ENCODE measurements at regions not wholly inside any gene's neighbourhood (a gene's known extent, or its start where the extent isn't known, plus 50 kb on each side); places are given as distances from the start of the nearest gene placed in this dataset.

DNA sequence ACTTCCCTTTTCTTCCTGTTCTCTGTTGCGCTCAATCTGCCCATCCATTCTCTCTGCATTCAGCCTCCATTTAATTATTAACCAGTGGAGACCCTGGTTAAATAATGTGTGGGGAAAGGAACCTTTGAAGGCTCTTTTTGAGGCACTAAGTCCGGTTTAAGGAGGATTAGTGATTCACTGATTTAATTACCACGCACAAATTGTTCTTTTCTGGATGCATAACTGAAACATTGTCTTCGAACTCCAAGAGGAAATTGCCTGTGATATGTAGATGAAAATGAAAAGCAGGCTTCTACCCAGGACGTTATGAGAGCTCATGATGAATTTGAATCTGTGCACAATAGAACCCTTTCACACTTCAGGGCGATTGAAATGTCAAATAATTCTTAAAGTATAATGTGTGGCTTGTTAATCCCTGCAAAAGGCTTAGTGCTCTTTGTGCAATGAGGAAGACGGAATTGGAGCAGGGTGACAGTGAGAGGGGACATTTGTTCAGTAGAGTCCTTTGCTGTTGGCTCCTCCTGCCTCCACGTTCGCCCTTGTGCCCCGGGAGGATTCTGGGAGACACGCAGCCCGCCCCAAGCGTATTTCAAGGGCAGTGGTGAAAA, 51.1 kb upstream of the ZNF236 start:
- no peak for DNase-seq

DNA sequence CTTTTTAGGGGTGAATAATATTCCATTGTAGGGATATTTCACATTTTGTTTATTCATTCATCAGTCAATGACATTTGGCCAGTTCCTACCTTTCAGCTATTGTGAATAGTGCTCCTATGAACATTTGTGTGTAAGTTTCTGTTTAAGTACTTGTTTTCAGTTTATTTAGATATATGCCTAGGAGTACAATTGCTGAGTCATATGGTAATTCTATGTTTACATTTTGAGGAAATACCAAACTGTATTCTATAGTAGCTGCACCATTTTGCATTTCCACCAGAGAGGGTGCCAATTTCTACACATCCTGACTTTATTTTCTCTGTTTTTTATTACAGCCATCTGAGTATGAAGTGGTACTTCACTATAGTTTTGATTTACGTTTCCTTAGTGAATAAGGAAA, 54.4 kb upstream of the ZNF236 start:
- no peak for DNase-seq

DNA sequence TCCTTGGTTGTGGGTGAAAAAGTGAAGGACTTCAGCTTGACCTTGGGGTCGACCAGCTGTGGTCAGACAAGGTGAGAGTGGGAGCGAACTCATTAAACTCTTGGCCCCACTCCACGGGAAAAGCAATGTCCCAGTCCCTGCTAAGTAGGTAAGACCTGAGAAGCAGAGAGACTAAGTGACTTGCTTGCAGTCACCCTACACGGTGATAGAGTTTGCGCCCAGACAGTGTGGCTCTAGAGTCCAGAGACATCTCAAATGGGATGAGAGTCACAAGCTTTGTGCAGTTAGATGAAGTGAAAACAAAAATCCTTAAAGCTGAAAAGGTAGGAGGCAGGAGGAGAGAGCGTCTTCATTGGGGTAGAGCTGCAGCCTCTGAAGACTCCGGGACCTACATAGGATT, 55.9 kb upstream of the ZNF236 start:
- no peak for DNase-seq

DNA sequence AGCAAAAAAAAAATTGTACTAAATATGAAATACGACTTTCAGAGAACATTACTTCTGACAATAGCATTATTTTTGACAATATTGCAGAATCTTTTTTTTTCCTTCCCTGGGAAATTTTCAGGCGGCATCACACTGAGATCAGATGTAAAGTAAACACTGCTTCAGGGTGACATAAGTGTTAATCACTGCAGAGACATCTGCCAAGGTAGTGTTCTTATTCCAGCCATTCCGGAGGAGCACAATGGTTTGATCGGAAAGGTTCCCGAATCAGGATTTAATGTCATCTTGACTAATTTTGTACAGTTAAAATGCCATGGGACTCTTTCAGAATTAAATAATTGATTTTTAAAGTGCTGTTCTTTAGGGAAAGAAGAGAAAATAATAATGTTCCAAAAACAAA, 56.7 kb upstream of the ZNF236 start:
- DNase-seq = no peak

DNA sequence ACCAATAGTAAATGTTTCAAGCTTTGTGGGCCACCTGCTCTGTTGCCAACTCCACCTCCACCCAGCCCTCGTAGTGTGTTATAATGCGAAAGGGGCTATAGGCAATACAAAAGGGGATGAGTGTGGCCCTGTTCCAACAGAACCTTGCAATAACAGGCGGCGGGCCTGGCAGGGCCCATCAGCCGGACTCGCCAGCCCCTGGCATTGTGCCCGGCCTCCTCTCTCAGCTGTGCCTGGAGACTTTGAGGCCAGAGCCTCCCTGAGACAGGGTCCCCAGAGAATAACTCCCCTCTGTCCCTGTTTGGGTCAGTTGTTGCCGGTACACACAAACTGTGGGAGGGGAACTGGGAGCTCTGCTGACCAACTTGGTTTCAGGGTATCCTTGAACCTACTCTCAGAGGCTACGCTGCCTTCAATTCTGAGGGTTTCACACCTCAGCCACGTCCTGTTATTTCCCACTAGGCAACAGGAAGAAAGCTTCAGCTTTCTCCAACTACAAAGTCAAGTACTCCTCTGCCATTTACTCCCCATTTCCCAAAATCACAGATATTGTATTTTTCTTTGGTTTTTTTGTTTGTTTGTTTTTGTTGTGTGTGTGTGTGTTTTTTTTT, 58.0 kb upstream of the ZNF236 start:
- no peak for DNase-seq

DNA sequence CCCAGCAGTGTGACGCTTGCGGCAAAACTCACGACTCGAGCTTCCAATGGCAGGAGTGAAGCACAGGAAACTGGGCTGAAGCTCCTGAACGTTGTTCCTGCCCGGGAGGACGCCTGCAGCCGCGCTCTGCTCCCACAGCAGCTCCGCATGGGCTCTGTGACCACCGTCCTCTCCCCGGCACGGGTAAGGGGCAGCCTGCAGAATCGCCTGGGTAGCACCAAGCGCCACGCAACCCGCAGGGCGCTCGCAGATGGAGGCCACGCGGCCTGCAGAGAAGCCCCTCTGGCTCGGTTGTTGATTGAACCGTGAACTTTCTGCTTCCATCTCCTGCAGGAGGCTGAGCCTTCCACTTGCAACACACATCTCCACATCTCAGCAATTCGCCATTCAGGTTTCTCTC, 63.3 kb upstream of the ZNF236 start:
- no peak for DNase-seq

DNA sequence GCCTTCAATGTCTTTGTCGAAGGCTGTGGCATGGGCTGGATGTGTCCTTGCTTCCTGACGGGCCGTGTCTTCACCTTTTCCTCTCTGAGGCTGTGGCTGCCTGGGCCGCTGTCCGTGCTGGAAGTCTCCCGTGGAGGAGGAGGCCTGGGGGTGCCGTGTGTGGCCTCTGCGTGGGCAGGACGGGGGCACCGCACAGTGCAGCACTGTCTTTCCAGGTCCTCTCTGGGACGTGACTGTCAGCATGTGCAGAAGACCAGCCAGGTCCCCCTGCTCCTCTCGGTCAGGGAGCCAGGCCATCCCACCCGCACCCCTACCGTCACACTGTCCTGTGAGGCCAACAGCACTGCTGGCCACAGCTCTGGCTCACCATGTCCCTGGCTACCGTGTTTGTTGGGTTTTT, 64.4 kb upstream of the ZNF236 start:
- no peak for DNase-seq

DNA sequence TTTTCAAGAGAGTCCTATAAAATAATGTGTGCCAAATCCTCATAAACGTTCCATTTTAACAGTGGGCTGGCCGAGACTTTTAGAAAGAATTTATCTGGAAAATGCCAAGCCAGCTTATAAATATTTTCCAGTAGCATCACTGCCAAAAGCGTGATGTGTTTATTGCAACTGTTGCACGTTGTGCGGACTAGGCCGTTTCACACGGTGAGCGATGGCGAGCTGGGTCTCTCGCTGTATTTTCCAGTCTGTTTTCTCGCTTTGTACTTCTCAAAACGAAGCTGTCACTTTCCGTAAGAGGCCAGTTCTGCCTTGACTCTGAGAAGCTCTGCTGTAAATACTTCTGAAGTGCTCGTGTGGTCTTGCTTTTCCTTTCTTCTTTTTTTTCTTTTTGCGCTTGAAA, 65.0 kb upstream of the ZNF236 start:
- no peak for DNase-seq

DNA sequence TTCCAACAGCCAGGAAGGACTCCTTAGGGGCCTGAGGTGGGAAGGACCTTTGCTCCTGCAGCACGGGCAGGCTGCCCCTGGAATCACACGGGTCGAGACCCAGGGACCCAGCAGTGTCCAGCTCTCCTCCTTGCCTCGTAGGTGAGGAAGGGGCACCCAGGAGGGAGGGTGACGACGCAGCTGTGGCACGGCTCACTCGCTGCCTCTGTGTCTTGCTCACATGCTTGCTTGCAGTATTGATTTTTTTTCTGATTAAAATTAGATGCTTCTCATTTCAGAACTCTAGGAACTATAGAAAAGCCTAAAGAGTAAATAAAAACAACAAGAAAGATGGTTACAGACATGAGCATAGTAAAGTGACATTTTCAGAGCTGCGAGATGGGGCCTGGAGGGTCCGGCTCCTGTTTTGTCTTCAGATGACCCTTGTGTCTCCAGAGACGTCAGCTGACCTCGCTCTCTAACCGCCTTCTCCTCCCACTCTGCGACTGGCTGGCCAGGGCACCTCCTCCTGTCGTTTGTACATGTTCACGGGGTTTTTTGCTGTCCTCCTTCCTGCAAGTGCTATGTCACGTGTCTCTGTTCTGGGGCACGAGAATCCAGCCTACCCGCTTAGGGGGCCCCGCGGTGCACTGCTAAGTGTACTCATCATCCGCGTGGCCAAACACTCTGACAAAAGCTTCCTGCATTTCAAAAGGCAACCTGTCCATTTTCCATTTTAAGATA, 65.7 kb upstream of the ZNF236 start:
- no peak for DNase-seq

DNA sequence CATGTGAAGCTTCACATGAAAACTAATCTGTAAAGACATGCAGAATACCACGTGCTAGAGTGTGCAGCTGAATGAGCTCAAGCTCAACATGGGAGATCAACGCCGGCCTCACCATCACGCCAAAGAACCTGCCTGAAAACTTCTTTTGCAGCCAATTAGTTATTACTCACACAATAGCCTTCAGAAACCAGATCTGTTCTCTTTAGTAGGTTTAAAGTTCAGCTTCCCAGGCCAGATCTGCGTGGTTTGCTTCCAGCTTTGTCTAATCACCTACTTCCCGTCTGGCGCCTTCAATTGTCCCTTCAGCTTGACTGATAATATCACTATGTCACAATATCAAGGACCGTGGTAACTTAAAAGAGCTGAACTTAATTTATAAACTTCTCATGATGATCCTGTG, 68.0 kb upstream of the ZNF236 start:
- no peak for DNase-seq

DNA sequence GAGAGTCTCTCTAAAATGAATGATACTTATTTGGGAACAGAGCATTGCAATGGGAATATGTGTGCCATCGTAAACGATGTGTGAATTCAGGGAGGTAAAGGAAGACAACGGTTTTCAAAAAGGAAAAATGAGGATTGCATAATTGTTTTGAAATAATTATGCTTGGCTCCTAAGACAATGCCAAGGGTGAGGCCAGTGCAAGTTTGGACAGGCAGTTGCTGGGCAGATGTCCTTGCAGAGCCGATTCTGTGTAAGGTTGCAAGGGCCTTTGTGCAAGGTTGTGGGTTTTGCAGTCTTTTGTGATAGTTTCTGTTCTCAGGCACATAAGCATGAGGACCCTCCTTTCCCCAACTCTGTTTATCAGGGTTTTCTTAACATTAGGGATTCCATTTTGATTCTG, 70.0 kb upstream of the ZNF236 start:
- no peak for DNase-seq

DNA sequence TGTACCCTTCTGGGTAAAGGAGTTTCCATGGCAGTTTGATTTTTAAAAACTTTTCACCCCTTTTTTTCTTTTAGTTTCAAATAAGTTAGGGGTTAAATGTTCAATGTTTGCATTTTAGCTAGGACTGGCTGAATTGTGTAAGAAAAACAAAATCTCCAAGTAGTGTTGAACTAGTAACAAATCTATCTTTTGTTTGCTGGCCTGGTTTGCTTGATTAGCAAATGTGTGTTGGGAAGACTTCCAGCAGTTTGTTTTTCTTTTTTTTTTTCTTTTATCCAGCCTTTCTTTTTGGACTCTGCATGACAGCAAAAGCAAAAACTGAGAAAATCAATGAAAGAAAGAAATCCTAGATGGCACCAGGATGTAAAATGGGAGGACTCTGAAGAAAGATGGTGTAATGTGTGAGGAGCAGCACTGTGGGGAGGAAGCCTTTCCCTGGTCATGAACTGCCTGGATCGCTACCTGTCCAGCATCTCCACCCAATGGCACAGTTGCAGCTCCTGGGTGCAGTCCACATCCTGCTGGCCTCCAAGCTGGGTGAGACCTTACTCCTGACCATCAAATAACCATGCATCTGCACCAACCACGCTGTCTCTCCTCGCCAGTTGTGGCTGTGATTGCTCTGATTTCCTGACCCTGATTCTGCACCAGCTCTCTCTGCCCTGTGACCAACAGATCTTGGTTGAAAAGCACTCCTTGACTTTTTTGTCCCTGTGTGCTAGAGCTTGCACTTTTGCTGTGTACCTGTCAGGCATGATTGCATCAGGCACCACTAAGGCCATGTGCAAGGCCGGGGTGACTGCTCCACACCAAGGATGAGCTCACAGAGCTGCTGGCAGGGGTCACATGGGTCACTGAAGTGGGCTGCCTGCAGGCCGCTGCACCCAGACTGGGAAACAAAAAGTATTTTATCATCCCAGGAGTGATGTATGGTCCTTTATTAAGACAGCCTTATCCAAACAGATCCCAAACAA, 71.2 kb upstream of the ZNF236 start:
- no peak for DNase-seq

DNA sequence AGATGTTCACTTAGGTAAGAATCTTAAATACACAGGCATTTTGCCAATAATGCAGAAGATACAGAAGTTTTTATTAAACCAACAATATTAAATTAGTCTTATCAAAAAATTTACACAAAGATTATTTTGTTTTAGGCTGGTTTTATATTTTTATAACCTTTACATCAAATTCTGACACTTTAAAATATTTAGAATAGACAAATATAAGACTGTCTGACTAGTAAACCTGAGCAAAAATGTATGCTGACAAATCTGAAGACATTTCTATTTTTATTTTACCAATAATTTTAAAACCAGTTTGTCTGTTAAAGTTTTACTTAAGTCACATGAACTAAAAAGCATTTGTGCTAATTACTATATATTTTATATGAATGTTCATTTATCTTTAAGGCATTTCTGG, 72.1 kb upstream of the ZNF236 start:
- DNase-seq = no peak

DNA sequence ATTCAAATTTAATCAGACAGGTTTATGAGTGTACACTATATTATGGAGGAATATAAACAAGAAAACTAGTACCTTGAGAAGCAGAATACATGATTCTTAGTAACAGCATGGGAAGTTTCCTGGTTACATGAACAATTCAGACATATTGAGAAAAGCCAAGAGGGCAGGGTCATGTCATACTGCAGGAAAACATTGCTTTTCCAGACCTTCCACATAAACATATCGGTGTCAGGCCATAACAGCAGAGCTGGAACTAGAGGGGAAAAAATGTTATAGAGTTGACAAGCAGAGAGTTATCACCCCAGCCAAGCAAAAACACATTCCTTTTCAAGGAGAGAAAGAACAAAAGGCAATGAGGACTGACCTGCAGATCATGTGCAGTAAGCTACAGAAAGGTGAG, 74.7 kb upstream of the ZNF236 start:
- DNase-seq = no peak

DNA sequence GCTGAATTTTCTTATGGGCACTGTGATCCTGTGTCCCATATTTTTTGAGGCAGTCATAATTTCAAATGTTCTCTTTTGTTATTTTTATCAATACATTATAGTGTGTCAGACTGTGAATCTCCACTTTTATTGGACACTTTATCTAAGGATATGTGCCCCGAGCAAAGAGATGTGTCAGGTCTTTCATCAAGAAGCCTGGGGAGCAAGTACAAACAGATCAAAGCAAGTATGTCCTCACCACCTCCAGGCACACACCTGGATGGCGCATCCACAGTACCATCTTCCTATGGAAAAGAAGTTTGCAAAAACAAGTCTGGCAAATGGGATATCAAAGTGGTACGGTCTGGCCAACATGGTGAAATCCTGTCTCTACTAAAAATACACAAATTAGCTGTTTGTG, 81.0 kb upstream of the ZNF236 start:
- no peak for DNase-seq

DNA sequence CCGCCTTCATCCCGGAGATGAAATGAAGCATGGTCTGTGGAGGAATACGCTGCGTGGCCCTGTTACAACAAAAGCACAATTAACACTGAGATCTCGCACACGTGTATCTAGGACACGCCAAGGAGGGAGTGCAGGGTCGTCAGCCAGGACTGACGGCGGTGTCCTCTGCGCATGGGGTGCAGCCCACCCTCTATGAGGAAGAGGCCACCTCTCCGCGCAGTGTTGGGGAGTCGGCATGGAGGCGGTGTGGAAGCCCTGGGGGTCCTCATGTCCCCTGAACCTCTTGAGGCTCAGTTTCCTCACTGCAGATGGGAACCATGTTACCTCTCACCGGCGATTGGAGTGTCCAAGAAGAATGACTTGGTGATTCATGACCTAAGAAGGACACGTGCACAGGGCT, 86.0 kb upstream of the ZNF236 start:
- DNase-seq = no peak

DNA sequence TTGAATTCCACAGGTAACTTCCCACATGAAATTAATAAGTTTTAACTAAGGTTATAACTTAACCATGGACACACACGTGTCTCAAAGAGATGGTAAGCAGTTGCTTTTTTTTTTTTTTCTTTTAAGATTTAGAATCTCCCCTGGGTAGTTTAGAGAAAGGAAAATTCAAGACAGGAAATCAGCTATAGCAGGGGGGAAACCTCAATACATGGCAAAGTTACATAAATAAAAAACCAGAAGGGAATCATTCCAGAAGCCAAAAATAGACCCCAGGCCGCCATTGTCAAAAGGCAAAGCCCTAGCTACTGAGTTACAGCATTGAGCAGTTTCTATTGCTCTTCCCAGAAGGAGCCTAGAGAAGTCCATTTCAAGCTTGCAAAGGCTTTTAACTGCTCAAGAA, 91.5 kb upstream of the ZNF236 start:
- no peak for DNase-seq

DNA sequence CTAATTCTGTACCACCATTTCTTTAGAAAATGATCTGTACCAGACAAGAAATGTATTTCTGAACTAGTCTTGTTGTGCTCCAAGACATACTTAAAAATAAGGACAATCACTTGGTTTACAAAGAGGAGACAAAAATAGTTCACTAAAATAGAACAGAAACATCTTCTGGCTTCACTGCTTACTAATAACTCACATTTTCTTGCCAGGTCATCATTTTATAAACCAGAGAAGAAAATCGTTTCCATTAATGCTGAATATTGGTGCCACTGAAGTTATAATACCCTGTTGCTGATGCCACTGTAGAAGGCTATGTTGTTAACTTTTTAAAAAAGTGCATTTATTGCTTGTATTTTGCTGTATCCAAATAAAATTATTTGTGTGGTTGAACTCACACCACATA, 94.8 kb upstream of the ZNF236 start:
- DNase-seq = no peak

DNA sequence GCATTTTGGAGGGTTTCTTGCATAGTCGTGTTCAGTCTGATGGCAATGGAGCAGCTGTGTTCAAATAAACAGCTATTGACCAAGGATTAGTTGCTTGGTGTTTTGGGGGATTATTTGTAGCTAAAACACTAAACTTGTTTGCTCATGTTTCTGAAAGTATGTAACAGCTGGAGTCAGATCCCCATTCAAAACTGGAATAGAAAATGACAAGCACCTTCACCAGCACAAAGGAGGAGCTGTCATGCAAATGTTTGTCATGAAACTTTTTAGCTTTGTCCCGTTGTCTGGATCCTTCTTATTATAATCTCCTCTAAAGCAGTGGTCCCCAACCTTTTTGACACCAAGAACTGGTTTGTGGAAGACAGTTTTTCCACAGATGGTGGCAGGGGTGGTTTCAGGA, 96.9 kb upstream of the ZNF236 start:
- DNase-seq = no peak

DNA sequence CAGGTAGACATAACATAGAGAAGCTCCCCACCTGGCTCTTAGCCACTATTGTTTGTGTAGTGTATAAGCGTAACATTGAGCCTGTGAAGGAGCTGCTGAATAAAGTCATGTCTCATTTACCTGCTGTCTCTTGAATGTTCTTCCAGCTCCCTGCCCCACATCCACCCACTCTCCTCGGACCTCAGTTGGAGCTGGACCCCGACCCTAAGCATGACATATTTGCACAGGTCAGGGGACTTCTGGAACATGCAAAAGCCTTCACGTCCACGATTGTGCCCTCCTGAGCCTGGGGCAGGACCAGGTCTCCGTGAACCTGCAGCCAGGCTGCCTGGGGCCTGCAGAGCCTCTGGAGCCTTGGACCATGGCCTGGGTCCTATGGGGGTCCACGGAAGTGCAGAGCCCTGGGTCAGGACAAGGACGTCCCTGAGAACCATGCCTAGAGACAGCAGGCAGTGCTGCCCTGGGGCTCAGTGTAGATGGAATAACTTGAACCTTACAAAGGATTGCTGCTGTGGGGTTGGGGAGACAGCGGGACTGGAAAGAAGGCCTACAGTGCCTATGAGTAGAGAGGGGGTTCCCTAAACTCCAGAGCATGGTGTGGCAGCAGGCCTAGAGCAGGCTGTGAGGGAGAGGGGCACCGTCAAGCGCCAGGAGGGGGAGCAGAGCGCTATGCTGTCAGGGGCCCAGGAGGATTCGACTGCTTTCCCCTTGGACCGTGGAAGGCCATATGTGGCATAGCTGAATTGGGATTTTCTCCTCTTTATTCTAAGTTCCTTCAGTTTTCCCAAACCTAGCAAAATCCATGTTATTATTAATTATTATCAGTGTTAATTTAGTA, 99.9 kb upstream of the ZNF236 start:
- DNase-seq = no peak

DNA sequence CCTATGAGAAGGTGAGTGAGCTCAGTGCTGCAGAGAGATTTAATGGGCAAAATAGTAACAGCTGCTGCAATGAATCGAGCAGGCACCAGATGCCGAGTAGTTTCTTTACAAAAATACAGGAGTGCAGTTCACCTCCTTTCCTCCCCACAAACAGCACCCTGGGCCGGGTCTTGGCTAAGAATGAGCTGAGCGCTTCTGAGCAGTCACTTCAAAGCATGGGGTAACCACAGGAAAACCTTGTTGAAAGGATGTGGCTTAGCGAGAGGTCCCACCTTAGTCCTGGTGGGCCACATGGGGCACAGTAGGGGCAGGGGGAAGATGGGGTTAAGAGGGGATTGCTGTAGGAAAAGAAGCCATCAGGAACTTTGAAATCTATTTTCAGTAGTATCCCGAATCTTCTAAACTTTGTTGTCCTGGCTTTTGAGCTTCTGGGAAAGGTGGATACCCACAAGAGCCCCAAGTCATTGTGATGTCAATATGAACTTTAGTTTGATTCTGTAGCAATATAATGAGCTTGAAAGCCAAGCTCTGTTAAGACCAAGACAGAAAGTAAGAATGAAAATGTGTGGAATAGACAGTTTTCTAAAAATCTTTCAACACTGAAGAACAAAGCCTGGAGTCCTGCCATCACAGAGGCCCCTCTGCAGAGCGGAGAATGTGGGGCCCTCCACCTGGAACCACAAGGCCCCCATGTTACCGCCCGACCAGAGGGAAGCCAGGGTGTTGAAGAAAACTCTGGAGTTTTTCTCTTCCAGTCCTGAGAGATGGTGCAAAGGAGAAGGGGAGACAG, 101.0 kb upstream of the ZNF236 start:
- DNase-seq = peak; percentile 22 to 45

DNA sequence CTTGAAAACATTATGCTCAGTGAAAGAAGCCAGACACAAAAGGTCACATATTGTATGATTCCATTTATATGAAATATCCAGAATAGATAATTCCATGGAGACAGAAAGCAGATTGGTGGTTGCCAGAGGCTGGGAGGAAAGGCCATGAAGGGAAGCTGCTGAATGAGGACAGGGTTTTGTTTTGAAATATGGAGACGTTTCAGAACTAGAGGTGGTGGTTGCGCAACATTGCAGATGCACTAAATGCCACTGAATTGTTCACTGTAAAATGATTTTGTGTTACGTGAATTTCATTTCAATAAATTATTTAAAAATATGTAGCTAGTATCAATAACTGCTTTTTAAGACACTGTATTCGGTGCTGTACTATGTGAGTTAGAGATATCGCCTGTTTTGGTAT, 101.7 kb upstream of the ZNF236 start:
- no peak for DNase-seq
